GM12892 (cell line): ENCODE measurements at regions not wholly inside any gene's neighbourhood (a gene's known extent, or its start where the extent isn't known, plus 50 kb on each side); places are given as distances from the start of the nearest gene placed in this dataset.

Experiments used
- POLR2A ChIP-seq: IDR thresholded peaks from 2 replicates; pipeline ENCODE4 v1.6.1; 2011; ENCODE audit warnings: low read depth, low read length, control low read depth
- TAF1 ChIP-seq: IDR thresholded peaks from 2 replicates; pipeline ENCODE4 v1.6.1; 2011; ENCODE audit warnings: low read depth, mild to moderate bottlenecking, control low read depth, low read length, borderline replicate concordance

GRCh38 chr13:47455626-47456025, 545.4 kb downstream of the SUCLA2 start:
- TF ChIP-seq POLR2A, result no peak
- TF ChIP-seq TAF1, result no peak
